ENCODE measurements at regions not wholly inside any gene's neighbourhood (a gene's known extent, or its start where the extent isn't known, plus 50 kb on each side); places are given as distances from the start of the nearest gene placed in this dataset.
A peak's percentile ranks its signal among the peaks of the same experiment; 100 is the strongest.

DNA sequence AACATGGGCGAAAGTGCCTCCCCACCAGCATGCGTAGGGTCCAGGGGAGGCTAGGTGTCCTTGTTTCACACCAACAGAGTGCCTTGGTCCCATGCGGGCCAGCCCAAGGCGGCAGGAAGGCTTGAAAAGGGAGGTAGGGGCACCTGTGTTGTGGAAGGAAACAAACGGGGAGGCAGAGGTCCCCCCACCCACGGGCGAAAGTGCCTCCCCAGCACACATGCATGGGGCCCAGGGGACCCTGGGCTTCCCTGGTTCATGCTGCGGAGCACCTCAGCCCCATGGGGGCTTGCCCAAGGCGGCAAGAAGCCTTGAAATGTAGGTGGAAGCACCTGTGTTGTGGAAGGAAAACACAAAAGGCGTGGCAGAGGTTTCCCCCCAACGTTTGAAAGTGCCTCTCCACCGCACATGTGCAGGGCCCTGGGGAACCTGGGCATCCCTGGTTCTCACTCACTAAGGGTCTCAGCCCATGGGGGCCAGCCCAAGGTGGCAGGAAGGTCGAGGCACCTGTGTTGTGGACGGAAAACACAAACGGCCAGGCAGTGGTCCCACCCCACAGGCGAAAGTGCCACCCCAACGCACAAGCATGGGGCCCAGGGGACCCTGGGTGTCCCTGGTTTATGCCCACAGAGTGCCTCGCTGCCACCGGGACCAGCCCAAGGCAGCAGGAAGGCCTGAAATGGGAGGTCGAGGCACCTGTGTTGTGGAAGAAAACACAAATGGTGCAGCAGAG lies 374.7 kb downstream of the ALG10 start:
- no peak overlapping the region for H3K27ac Mint-ChIP-seq
- DNase-seq = peak in 3 of 10 donors; percentile 1 to 41 (median 13)
- H3K27me3 Mint-ChIP-seq = peaks cover 0 to 7% (median 0%) of the 10 kb centered on the region in 5 donors
- H3K4me1 Mint-ChIP-seq = no peaks in the 10 kb centered on the region
- H3K36me3 Mint-ChIP-seq = no peaks in the 10 kb centered on the region
- no peak for ATAC-seq
- no peak overlapping the region for H3K4me3 Mint-ChIP-seq
- POLR2A ChIA-PET = no interaction called here
- peaks cover 0 to 72% (median 12%) of the 10 kb centered on the region in 9 donors for H3K9me3 Mint-ChIP-seq

- peaks cover 0 to 77% (median 12%) of the 10 kb centered on the region in 9 donors for H3K9me3 Mint-ChIP-seq
- no peak for ATAC-seq
- H3K36me3 Mint-ChIP-seq = no peaks in the 10 kb centered on the region
These were observed 375.5 kb downstream of the ALG10 start for GRCh38 chr12:34397591-34398365.

GRCh38 chr12:34398366-34398705 lies 376.0 kb downstream of the ALG10 start:
- ATAC-seq (no peak), DNase-seq (peak in 2 of 10 donors; percentile 7 to 44)
- H3K27me3 Mint-ChIP-seq = peaks cover 0 to 3% (median 0%) of the 10 kb centered on the region in 5 donors
- POLR2A ChIA-PET = no interaction called here
- no peak overlapping the region for H3K27ac Mint-ChIP-seq
- no peak overlapping the region for H3K4me3 Mint-ChIP-seq
- peaks cover 0 to 78% (median 15%) of the 10 kb centered on the region in 9 donors for H3K9me3 Mint-ChIP-seq
- no peaks in the 10 kb centered on the region for H3K36me3 Mint-ChIP-seq
- H3K4me1 Mint-ChIP-seq = no peaks in the 10 kb centered on the region

More at GRCh38 chr12:34397591-34398365, 375.5 kb downstream of the ALG10 start:
- POLR2A ChIA-PET = no interaction called here
- peak in 3 of 10 donors; percentile 1 to 55 (median 10) for DNase-seq
- no peak overlapping the region for H3K27ac Mint-ChIP-seq
- H3K27me3 Mint-ChIP-seq = peaks cover 0 to 5% (median 0%) of the 10 kb centered on the region in 5 donors
- H3K4me3 Mint-ChIP-seq = no peak overlapping the region
- H3K4me1 Mint-ChIP-seq = no peaks in the 10 kb centered on the region

GRCh38 chr12:34398706-34399630 lies 376.7 kb downstream of the ALG10 start:
- H3K27ac Mint-ChIP-seq = no peak overlapping the region
- ATAC-seq (no peak), DNase-seq (peak in 3 of 10 donors; percentile 1 to 28 (median 7))
- peaks cover 0 to 80% (median 20%) of the 10 kb centered on the region in 9 donors for H3K9me3 Mint-ChIP-seq
- H3K4me1 Mint-ChIP-seq = no peaks in the 10 kb centered on the region
- POLR2A ChIA-PET = no interaction called here
- peaks cover 0 to 3% (median 0%) of the 10 kb centered on the region in 5 donors for H3K27me3 Mint-ChIP-seq
- no peaks in the 10 kb centered on the region for H3K36me3 Mint-ChIP-seq
- H3K4me3 Mint-ChIP-seq = no peak overlapping the region

DNA sequence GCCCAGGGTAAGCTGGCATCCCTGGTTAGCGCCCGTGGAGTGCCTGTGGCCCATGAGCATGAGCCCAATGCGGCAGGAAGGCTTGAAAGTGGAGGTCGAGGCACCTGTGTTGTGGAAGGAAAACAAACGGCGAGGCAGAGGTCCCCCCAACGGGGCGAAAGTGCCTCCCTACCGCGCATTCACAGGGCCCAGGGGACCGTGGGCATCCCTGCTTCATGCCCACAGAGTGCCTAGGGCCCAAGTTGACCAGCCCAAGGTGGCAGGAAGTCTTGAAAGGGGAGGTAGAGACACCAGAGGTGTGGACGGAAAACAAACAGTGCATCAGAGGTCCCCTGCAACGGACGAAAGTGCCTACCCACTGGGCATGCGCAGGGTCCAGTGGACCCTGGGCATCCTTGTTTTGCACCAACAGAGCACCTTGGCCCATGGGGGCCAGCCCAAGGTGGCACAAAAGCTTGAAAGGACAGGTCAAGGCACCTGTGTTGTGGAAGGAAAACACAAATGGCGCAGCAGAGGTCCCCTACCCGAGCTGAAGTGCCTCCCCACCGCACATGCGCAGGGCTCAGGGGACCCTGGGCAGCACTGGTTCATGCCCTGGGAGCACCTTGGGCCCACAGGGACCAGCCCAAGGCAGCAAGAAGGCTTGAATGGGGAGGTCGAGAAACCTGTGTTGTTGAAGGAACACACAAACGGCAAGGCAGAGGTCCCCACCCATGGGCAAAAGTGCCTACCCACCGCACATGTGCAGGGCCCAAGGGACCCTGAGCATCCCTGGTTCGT lies 377.5 kb downstream of the ALG10 start:
- ATAC-seq (no peak), DNase-seq (peak in 3 of 10 donors; percentile 2 to 45 (median 6))
- Mint-ChIP-seq H3K9me3 (peaks cover 0 to 77% (median 20%) of the 10 kb centered on the region in 9 donors), H3K27ac (no peak overlapping the region), H3K4me3 (no peak overlapping the region), H3K27me3 (no peaks in the 10 kb centered on the region), H3K4me1 (no peaks in the 10 kb centered on the region), H3K36me3 (no peaks in the 10 kb centered on the region)
- POLR2A ChIA-PET = no interaction called here

- Mint-ChIP-seq H3K27me3 (no peaks in the 10 kb centered on the region), H3K4me3 (no peak overlapping the region), H3K4me1 (no peaks in the 10 kb centered on the region), H3K9me3 (peaks cover 0 to 79% (median 26%) of the 10 kb centered on the region in 9 donors), H3K36me3 (no peaks in the 10 kb centered on the region), H3K27ac (no peak overlapping the region)
- POLR2A ChIA-PET = no interaction called here
- DNase-seq (peak in 2 of 10 donors; percentile 5 to 59), ATAC-seq (no peak)
These were observed 378.1 kb downstream of the ALG10 start for GRCh38 chr12:34400411-34400881.

GRCh38 chr12:34400986-34401658 lies 378.8 kb downstream of the ALG10 start:
- peak in 2 of 10 donors; percentile 15 to 47 for DNase-seq
- POLR2A ChIA-PET = no interaction called here
- no peak overlapping the region for H3K27ac Mint-ChIP-seq

DNA sequence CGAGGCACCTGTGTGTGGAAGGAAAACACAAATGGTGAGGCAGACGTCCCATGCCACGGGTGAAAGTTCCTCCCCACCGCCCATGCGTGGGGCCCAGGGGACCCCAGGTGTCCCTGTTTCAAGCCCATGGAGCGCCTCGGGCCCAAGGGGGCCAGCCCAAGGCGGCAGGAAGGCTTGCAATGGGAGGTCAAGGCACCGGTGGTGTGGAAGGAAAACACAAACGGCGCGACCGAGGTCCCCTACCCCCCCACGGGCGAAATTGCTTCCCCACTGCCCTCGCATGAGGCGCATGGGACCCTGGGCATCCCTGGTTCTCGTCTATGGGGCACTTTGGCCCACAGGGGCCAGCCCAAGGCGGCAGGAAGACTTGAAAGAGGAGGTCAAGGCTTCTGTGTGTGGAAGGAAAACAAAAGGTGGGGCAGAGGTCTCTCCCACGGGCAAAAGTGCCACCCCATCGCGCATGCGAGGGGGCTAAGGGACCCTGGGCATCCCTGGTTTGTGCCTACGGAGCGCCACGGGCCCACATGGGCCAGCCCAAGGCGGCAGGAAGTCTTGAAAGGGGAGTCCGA lies 379.4 kb downstream of the ALG10 start:
- Mint-ChIP-seq H3K27me3 (no peaks in the 10 kb centered on the region), H3K27ac (no peak overlapping the region), H3K4me3 (no peak overlapping the region), H3K4me1 (no peaks in the 10 kb centered on the region), H3K9me3 (peaks cover 0 to 80% (median 32%) of the 10 kb centered on the region in 9 donors), H3K36me3 (no peaks in the 10 kb centered on the region)
- POLR2A ChIA-PET = no interaction called here
- DNase-seq (peak in 3 of 10 donors; percentile 1 to 46 (median 1)), ATAC-seq (no peak)

More at GRCh38 chr12:34400986-34401658, 378.8 kb downstream of the ALG10 start:
- no peaks in the 10 kb centered on the region for H3K4me1 Mint-ChIP-seq
- H3K4me3 Mint-ChIP-seq = no peak overlapping the region
- no peak for ATAC-seq
- peaks cover 0 to 84% (median 30%) of the 10 kb centered on the region in 9 donors for H3K9me3 Mint-ChIP-seq
- no peaks in the 10 kb centered on the region for H3K27me3 Mint-ChIP-seq
- no peaks in the 10 kb centered on the region for H3K36me3 Mint-ChIP-seq

GRCh38 chr12:34402228-34402898 lies 380.1 kb downstream of the ALG10 start:
- Mint-ChIP-seq H3K27ac (no peak overlapping the region), H3K4me1 (no peaks in the 10 kb centered on the region), H3K9me3 (peaks cover 0 to 83% (median 37%) of the 10 kb centered on the region in 9 donors), H3K36me3 (peaks cover 0 to 5% (median 0%) of the 10 kb centered on the region in 3 donors), H3K27me3 (no peaks in the 10 kb centered on the region), H3K4me3 (peak overlapping the region in 1 of 10 donors; percentile 56)
- no peak for ATAC-seq
- DNase-seq = peak in 3 of 10 donors; percentile 1 to 45 (median 7)
- POLR2A ChIA-PET = no interaction called here

GRCh38 chr12:34402899-34403705 lies 380.8 kb downstream of the ALG10 start:
- H3K9me3 Mint-ChIP-seq = peaks cover 0 to 83% (median 45%) of the 10 kb centered on the region in 9 donors
- no peaks in the 10 kb centered on the region for H3K27me3 Mint-ChIP-seq
- peaks cover 0 to 12% (median 0%) of the 10 kb centered on the region in 3 donors for H3K36me3 Mint-ChIP-seq
- POLR2A ChIA-PET = no interaction called here
- no peak for ATAC-seq
- peak overlapping the region in 1 of 10 donors; percentile 81 for H3K27ac Mint-ChIP-seq
- H3K4me3 Mint-ChIP-seq = no peak overlapping the region
- no peaks in the 10 kb centered on the region for H3K4me1 Mint-ChIP-seq
- peak in 3 of 10 donors; percentile 2 to 47 (median 3) for DNase-seq

All from naive thymus-derived CD8-positive, alpha-beta T cell (primary cell).